Esophagus (tissue), 2 donors: ENCODE measurements at regions not wholly inside any gene's neighbourhood (a gene's known extent, or its start where the extent isn't known, plus 50 kb on each side); places are given as distances from the start of the nearest gene placed in this dataset.

Experiments
- H3K27ac ChIP-seq, 2 donors: one replicate each; pipeline ENCODE4 v1.5.1; 2013; ENCODE audit warnings: low read depth in 2 of 2, mild to moderate bottlenecking in 2 of 2, inconsistent platforms in 1 of 2, low read length in 1 of 2, moderate library complexity in 1 of 2
- H3K27me3 ChIP-seq, 2 donors: one replicate each; pipeline ENCODE4 v1.6.1; 2013; ENCODE audit warnings: low read length in 2 of 2, control low read depth in 1 of 2, mild to moderate bottlenecking in 1 of 2; ENCODE audit not compliant: insufficient read depth in 2 of 2, control insufficient read depth in 1 of 2
- H3K36me3 ChIP-seq, 2 donors: one replicate each; pipeline ENCODE4 v1.6.1; 2013; ENCODE audit warnings: low read length in 1 of 2; ENCODE audit not compliant: control insufficient read depth in 2 of 2, insufficient read depth in 2 of 2
- H3K4me1 ChIP-seq, 2 donors: one replicate each; pipeline ENCODE4 v1.6.1; 2013; ENCODE audit warnings: low read length in 1 of 2; ENCODE audit not compliant: control insufficient read depth in 2 of 2, insufficient read depth in 2 of 2
- H3K4me3 ChIP-seq, 2 donors: one replicate each; pipeline ENCODE4 v1.5.1; 2013; ENCODE audit warnings: low read length in 2 of 2, mild to moderate bottlenecking in 2 of 2, low read depth in 1 of 2, moderate library complexity in 1 of 2
- H3K9me3 ChIP-seq, 2 donors: one replicate each; pipeline ENCODE4 v1.6.1; 2013; ENCODE audit warnings: mild to moderate bottlenecking in 2 of 2, low read depth in 1 of 2, low read length in 1 of 2, moderate library complexity in 1 of 2; ENCODE audit not compliant: control insufficient read depth in 2 of 2, insufficient read depth in 1 of 2
- WGBS, 2 donors: extraction: QIAGEN DNeasy Blood & Tissue Kit; methylation state at CpG; one replicate each; pipeline ENCODE4 v1.1.7; 2013; 5-methylcytosine and 5-hydroxymethylcytosine counted together
- donor health status: healthy with polysubstance abuse.
- donor health status: Bipolar disorder and iron deficiency.

DNA sequence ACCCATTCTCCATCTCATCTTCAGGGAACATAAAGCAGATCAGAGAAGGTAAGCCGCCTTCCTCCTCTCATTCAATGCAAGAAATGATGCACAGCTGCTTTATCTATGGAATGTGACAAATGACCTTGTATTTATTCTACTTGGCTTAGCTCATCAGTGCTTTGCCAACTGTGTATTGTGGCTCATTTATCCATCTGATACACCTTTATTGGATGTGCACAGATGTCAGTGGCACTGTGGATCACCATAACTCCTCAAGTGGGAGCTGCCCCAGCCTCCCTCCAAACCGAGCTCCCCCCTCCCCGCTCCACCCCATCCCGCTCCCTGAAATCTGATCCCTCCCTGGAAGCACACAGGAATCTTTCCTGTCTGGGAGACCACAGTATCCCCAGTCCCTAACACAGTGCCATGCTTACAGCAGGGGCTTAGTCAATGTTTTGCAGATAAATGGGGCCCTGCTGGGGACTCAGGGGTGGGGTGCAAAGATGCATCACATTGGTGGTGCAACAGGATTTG, 156.0 kb upstream of the RAB4A start:
- Histone ChIP-seq H3K4me3 (no peak overlapping the region), H3K27ac (peak overlapping the region in 1 of 2 donors; percentile 18), H3K27me3 (no peaks in the 10 kb centered on the region), H3K4me1 (peaks cover 4 to 7% of the 10 kb centered on the region in 2 donors), H3K9me3 (no peaks in the 10 kb centered on the region), H3K36me3 (no peaks in the 10 kb centered on the region)
- 57 to 66% methylated on average over 4 of the region's 4 CpGs for WGBS, 2 donors

DNA sequence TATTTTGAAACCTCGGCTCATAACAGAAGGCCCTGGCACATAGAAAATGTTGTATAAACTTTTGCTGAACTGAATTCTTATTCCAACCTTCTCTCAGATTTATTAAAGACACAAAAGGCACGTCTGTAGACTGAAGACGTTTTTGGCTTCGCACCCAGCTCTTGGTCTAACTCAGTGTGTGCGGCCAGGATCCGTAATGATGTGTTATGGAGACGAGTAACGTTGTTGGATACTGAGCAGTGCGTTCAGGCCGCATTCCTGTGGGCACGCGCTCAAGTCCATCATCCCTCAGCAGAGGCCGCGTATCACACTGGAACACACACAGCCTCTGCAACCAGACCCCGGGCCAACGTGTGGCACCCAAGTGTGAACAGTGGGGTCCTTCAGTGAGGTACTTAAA, 154.8 kb upstream of the RAB4A start:
- no peaks in the 10 kb centered on the region for H3K36me3 ChIP-seq
- H3K9me3 ChIP-seq: no peaks in the 10 kb centered on the region
- no peaks in the 10 kb centered on the region for H3K27me3 ChIP-seq
- 81 to 82% methylated on average over 16 of the region's 16 CpGs for WGBS, 2 donors
- no peak overlapping the region for H3K4me3 ChIP-seq
- peaks cover 4 to 7% of the 10 kb centered on the region in 2 donors for H3K4me1 ChIP-seq
- H3K27ac ChIP-seq: peak overlapping the region; percentile 38 to 76

DNA sequence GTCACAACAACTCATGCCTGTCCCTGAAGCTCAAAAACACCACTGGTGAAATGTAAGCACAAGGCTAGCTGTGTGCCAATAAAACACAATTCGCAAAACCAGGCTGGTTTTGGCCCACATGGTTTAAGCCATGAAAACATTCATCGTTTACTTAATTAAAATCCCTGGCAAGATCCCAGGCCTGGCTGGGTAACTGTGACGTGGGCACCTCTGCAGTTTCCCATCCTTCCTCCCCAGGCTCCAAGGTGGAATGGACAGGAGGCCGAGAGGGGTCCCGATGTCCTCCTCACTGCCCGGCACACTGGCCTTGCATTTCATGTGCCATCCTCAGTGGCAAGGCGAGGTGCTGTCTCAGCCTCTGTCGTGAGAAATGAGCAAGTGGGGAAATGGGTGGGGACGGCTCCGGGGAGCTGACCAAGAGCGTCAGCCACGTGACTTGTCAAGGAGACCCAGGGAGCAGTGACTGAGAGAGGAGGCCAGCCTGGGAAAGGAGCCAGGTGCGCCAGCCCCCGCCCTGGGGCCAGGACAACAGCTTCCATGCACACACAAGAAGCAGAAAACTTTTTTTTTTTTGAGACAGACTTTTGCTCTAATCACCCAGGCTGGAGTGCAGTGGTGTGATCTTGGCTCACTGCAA, 153.1 kb upstream of the RAB4A start:
- Histone ChIP-seq H3K4me1 (peaks cover 4 to 7% of the 10 kb centered on the region in 2 donors), H3K27me3 (no peaks in the 10 kb centered on the region), H3K4me3 (no peak overlapping the region), H3K27ac (peak overlapping the region in 1 of 2 donors; percentile 81), H3K36me3 (no peaks in the 10 kb centered on the region), H3K9me3 (no peaks in the 10 kb centered on the region)
- WGBS, 2 donors: 37 to 46% methylated on average over 14 of the region's 14 CpGs

DNA sequence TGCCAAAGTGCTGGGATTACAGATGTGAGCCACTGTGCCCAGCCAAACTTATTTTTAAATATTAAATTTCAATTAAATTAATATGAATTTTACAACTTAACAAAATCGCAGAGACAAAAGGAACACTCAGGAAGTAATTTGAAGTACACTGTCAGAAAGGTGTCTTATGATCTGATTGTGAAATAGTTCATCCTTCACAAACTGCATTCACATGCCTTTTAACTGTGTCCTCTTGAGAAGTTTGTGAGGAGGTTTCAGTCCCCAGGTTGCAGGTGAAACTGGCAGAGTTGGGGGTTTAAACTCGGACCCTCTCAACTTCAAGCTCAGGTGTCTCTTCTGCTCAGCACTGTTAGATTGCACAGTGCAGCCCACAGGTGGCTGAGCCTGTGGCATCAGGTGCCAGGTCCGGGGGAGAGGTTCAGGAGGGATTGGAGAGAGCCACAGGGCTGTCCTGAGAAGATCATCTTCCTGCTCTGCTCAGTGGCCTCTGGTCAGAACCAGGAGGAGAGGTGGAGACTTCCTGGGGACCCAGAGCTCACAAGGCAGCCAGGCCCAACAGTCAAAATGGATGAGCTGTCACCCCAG, 152.3 kb upstream of the RAB4A start:
- H3K36me3 ChIP-seq: no peaks in the 10 kb centered on the region
- H3K27ac ChIP-seq: peak overlapping the region in 1 of 2 donors; percentile 29
- H3K4me3 ChIP-seq: no peak overlapping the region
- H3K4me1 ChIP-seq: peaks cover 4 to 7% of the 10 kb centered on the region in 2 donors
- H3K27me3 ChIP-seq: no peaks in the 10 kb centered on the region
- no peaks in the 10 kb centered on the region for H3K9me3 ChIP-seq
- WGBS, 2 donors: 84 to 87% methylated on average over 3 of the region's 3 CpGs

DNA sequence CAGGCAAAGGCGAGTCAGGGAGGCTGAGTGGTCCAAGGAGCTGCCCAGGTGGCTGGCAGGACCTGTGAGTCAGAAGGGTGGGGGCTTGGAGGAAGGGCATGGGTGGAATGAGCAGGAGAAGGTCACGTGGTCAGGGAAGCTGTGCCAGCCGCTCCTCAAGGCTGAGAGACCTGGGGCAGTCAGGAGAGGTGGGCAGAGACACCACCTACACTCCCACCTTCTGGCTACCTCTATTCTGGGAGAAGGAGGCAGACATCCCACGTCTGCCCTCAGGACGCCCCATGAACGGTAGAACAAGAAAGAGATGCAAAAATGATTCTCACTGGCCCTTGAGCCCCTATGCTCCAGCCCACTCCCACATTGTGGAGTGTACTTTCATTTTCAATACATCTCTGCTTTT, 151.8 kb upstream of the RAB4A start:
- Histone ChIP-seq H3K27me3 (no peaks in the 10 kb centered on the region), H3K36me3 (no peaks in the 10 kb centered on the region), H3K9me3 (no peaks in the 10 kb centered on the region), H3K27ac (no peak overlapping the region), H3K4me1 (peaks cover 4 to 7% of the 10 kb centered on the region in 2 donors), H3K4me3 (no peak overlapping the region)
- WGBS, 2 donors: 89 to 94% methylated on average over 5 to 6 of the region's 6 CpGs

DNA sequence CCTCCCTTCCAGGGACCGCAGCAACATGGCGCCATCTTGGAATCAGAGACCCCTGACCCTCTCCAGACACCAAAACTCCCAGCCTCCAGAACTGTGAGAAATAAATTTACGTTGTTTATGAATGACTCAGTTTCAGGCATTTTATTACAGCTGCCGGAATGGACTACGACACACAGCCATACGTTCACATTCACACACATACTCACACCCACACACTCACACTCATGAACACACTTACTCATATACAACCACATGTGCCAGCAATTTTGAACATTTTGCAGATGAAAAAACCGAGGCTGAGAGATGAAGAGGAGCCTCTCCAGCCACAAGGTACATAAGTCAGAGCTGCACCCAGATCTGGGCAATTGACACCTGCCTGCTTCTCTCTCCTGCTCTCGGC, 151.0 kb upstream of the RAB4A start:
- Histone ChIP-seq H3K4me3 (no peak overlapping the region), H3K9me3 (no peaks in the 10 kb centered on the region), H3K27ac (no peak overlapping the region), H3K27me3 (no peaks in the 10 kb centered on the region), H3K36me3 (no peaks in the 10 kb centered on the region), H3K4me1 (peaks cover 4 to 7% of the 10 kb centered on the region in 2 donors)
- WGBS, 2 donors: 89 to 93% methylated on average over 8 of the region's 8 CpGs

DNA sequence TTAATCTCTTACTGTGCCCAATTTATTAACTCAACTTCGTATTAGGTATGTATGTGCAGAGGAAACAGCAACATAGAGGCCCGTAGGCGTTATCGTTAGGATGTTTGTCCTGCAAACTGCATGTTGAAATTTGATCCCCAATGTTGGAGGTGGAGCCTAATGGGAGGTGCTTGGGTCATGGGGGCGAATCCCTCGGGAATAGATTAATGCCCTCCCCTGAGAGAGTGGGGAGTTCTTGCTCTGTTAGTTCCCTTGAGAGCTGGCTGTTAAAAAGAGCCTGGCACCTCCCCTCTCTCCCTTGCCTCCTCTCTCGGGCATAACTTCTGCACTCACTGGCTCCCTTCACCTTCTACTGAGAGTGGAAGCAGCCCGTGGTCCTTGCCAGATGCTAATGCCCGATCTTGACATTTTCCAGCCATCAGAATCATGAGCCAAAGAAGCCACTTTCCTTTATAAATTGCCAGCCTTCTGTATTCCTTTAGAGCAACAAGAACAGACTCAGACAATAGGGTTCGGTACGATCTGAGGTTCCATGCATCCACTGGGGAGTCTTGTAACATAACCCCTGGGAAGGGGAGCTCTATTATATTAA, 149.0 kb upstream of the RAB4A start:
- H3K27me3 ChIP-seq: no peaks in the 10 kb centered on the region
- H3K4me1 ChIP-seq: peaks cover 4 to 7% of the 10 kb centered on the region in 2 donors
- no peak overlapping the region for H3K4me3 ChIP-seq
- no peak overlapping the region for H3K27ac ChIP-seq
- no peaks in the 10 kb centered on the region for H3K9me3 ChIP-seq
- no peaks in the 10 kb centered on the region for H3K36me3 ChIP-seq
- 74 to 80% methylated on average over 11 of the region's 11 CpGs for WGBS, 2 donors

DNA sequence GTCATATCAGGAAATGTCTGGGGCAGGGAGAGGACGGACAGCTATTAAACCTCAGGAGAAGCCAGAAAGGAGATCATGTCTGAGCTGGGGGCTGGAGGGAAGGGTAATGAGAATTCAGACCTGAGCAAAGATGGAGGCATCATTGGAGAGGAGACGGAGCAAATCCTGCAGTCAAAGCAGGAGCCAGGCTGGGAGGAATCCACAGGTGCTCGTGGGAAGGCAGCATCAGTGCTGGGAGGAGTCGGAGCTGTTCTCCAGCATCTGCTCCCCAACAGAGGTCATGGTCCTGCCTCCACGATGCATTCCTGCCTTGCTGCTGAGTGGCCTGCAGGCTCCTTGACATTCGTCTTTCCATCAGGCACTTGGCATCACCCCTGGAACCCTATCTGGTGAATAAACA, 148.3 kb upstream of the RAB4A start:
- WGBS, 2 donors: 91 to 92% methylated on average over 6 of the region's 6 CpGs
- no peaks in the 10 kb centered on the region for H3K36me3 ChIP-seq
- no peak overlapping the region for H3K4me3 ChIP-seq
- no peaks in the 10 kb centered on the region for H3K9me3 ChIP-seq
- no peak overlapping the region for H3K27ac ChIP-seq
- H3K27me3 ChIP-seq: no peaks in the 10 kb centered on the region
- peaks cover 4 to 7% of the 10 kb centered on the region in 2 donors for H3K4me1 ChIP-seq

DNA sequence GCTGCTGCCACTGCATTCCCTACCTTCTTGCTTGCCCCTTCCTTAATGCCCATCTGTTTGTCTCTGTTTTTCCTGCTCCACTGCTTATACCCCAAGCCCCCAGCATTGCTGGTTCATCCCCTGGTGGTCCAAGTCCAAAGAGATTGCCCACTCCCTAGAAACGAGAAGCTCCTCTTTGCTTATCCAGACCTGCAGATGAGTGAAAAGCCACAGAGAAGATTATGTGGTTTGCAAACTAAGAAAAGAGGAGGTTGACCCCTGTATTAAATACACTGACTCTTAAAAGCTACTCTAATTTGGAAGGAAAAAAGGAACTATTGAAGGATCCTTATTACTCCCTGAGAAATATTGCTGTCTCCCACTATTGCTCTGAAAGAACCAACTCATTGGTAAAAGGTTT, 146.8 kb upstream of the RAB4A start:
- H3K9me3 ChIP-seq: no peaks in the 10 kb centered on the region
- WGBS, 2 donors: 69 to 70% methylated on average over 1 of the region's 1 CpG
- H3K27me3 ChIP-seq: no peaks in the 10 kb centered on the region
- H3K27ac ChIP-seq: no peak overlapping the region
- H3K4me3 ChIP-seq: no peak overlapping the region
- no peaks in the 10 kb centered on the region for H3K36me3 ChIP-seq
- no peaks in the 10 kb centered on the region for H3K4me1 ChIP-seq
